Smooth muscle cell (in vitro differentiated cells): ENCODE measurements at regions not wholly inside any gene's neighbourhood (a gene's known extent, or its start where the extent isn't known, plus 50 kb on each side); places are given as distances from the start of the nearest gene placed in this dataset.

ENCODE experiments used
- DNase-seq: peaks from one replicate; lab custom pipeline; 2025; ENCODE audit not compliant: unreplicated experiment; lab: John Stamatoyannopoulos, UW
- H2AFZ ChIP-seq: fragments of 200-600 bp; sonication (generic); 2 replicates; pipeline ENCODE4 v1.6.0; 2016; ENCODE audit warnings: antibody characterized with exemption, low read depth, mild to moderate bottlenecking
- H3F3A ChIP-seq: fragments of 200-600 bp; sonication (generic); 2 replicates; pipeline ENCODE4 v1.6.0; 2017; ENCODE audit warnings: antibody characterized with exemption, low read depth
- H3K27ac ChIP-seq: fragments of 200-600 bp; sonication (generic); 2 replicates; pipeline ENCODE4 v1.5.1; 2016; ENCODE audit warnings: low read depth, mild to moderate bottlenecking
- H3K27me3 ChIP-seq: fragments of 200-600 bp; sonication (generic); 2 replicates; pipeline ENCODE4 v1.6.1; 2016; ENCODE audit warnings: low read depth, mild to moderate bottlenecking
- H3K36me3 ChIP-seq: fragments of 200-600 bp; sonication (generic); 2 replicates; pipeline ENCODE4 v1.5.1; 2016; ENCODE audit warnings: low read depth
- H3K4me1 ChIP-seq: fragments of 200-600 bp; sonication (generic); 2 replicates; pipeline ENCODE4 v1.5.1; 2016; ENCODE audit warnings: low read depth
- H3K4me2 ChIP-seq: fragments of 200-600 bp; sonication (generic); 2 replicates; pipeline ENCODE4 v1.6.0; 2016; ENCODE audit warnings: mild to moderate bottlenecking
- H3K4me3 ChIP-seq: fragments of 200-600 bp; sonication (generic); 2 replicates; pipeline ENCODE4 v1.5.1; 2016; ENCODE audit warnings: mild to moderate bottlenecking
- H3K79me2 ChIP-seq: fragments of 200-600 bp; sonication (generic); 2 replicates; pipeline ENCODE4 v1.6.0; 2016; ENCODE audit warnings: low read depth, mild to moderate bottlenecking
- H3K9ac ChIP-seq: fragments of 200-600 bp; sonication (generic); 2 replicates; pipeline ENCODE4 v1.6.0; 2016; ENCODE audit warnings: low read depth
- H3K9me3 ChIP-seq: fragments of 200-600 bp; sonication (generic); replicated peaks from 2 replicates; pipeline ENCODE4 v1.5.1; 2016; ENCODE audit warnings: low read depth
- H4K20me1 ChIP-seq: fragments of 200-600 bp; sonication (generic); 2 replicates; pipeline ENCODE4 v1.6.0; 2016; ENCODE audit warnings: low read depth
- WGBS: methylation state at CpG from one replicate; pipeline ENCODE4 v1.1.7; 2016; ENCODE audit warnings: low lambda C conversion rate; 5-methylcytosine and 5-hydroxymethylcytosine counted together
- TF ChIP-seq, protein P1 (sequence below): fragments of 200-600 bp; sonication (generic); IDR thresholded peaks from 2 replicates; pipeline ENCODE4 v1.5.1; 2017; ENCODE audit warnings: borderline replicate concordance, mild to moderate bottlenecking, antibody characterized with exemption; ENCODE audit not compliant: insufficient read depth, poor library complexity, severe bottlenecking

DNA sequence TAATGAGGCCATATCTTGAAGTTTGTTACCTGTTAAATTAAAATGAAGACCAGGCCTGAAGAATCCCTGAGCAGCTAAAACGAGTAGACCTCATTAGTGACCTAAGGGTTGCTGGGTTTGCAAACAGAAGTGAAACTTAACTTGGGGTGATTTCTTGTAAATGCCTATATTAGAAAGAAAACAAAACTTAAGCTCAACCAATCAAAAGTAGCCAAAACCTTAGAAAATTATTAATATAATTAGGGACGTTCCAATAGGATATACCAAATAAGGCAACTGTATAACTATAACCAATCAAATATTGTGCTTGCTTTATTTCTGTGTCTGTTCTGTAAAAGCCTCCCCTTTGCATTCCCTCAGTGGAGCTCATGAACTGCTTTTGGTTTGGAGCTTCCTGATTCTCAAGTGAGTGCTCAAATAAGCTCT lies 137.9 kb upstream of the VRK2 start:
- H3K4me2 ChIP-seq = no peak overlapping the region
- H3K4me3 ChIP-seq = no peak overlapping the region
- no peak for DNase-seq
- no peaks in the 10 kb centered on the region for H3K4me1 ChIP-seq
- no peak overlapping the region for H3K9ac ChIP-seq
- no peaks in the 10 kb centered on the region for H3K9me3 ChIP-seq
- H4K20me1 ChIP-seq = no peaks in the 10 kb centered on the region
- 96% methylated on average over 2 of the region's 2 CpGs for WGBS
- TF ChIP-seq, protein P1, sequence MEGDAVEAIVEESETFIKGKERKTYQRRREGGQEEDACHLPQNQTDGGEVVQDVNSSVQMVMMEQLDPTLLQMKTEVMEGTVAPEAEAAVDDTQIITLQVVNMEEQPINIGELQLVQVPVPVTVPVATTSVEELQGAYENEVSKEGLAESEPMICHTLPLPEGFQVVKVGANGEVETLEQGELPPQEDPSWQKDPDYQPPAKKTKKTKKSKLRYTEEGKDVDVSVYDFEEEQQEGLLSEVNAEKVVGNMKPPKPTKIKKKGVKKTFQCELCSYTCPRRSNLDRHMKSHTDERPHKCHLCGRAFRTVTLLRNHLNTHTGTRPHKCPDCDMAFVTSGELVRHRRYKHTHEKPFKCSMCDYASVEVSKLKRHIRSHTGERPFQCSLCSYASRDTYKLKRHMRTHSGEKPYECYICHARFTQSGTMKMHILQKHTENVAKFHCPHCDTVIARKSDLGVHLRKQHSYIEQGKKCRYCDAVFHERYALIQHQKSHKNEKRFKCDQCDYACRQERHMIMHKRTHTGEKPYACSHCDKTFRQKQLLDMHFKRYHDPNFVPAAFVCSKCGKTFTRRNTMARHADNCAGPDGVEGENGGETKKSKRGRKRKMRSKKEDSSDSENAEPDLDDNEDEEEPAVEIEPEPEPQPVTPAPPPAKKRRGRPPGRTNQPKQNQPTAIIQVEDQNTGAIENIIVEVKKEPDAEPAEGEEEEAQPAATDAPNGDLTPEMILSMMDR = no peak
- H3K36me3 ChIP-seq = no peaks in the 10 kb centered on the region
- H3K27me3 ChIP-seq = no peaks in the 10 kb centered on the region
- H3F3A ChIP-seq = no peaks in the 10 kb centered on the region
- no peaks in the 10 kb centered on the region for H3K79me2 ChIP-seq
- no peak overlapping the region for H3K27ac ChIP-seq
- no peak overlapping the region for H2AFZ ChIP-seq

DNA sequence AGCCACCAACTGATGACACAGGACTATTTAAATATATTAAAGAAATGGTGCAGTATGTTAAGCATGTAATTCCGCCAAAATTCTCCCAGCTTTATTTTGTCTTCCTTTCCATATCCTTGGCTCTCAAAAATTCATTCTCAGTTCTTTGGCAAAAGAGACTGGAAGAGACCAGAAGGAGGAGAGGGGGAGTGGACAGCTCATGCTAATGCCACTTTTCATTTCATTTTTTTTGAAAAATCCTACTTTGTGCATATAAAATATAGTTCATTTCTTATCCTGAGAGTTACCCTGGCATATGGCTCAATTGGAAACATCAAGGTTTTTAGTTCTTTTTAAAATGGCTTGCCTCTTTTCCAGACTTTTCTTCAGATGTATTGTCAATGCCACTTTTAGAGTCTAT lies 128.5 kb upstream of the VRK2 start:
- no peak overlapping the region for H3K4me2 ChIP-seq
- no peak overlapping the region for H3K4me3 ChIP-seq
- no peaks in the 10 kb centered on the region for H3K9me3 ChIP-seq
- H3K27ac ChIP-seq = no peak overlapping the region
- H2AFZ ChIP-seq = no peak overlapping the region
- no peaks in the 10 kb centered on the region for H3K79me2 ChIP-seq
- no peaks in the 10 kb centered on the region for H3K36me3 ChIP-seq
- TF ChIP-seq, protein P1 = no peak
- no peak for DNase-seq
- no peaks in the 10 kb centered on the region for H4K20me1 ChIP-seq
- no peak overlapping the region for H3K9ac ChIP-seq
- no peaks in the 10 kb centered on the region for H3F3A ChIP-seq
- no peaks in the 10 kb centered on the region for H3K27me3 ChIP-seq
- H3K4me1 ChIP-seq = no peaks in the 10 kb centered on the region
- WGBS = 95% methylated on average over 1 of the region's 1 CpG

DNA sequence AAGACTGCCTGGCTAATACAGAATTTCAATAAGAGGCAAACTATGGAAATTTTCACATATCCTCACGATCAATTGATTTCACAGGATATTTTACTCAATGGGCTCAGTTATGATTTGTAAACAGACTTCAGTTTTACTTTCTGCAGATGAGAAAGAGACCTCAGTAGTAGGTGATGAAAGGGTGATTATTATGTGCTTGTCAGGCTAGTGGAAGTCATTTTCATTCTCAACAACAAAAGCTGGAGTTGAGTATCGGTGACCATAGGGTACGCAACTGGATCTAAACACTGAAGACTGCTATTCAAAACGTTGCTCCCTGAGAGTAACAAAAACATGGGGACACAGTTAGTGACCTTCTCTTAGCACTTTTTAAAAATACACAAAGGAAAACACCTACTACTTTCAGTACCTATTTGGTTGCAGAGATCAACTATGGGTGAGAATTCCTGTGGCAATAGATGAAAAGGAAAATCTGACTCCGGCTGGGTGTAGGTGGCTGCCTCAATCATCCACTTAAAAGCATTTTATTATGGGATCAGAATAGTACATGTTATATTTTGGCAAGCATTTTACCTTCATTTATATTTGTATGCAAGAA lies 126.2 kb upstream of the VRK2 start:
- Histone ChIP-seq H3K27me3 (no peaks in the 10 kb centered on the region), H3K36me3 (no peaks in the 10 kb centered on the region), H3K4me3 (no peak overlapping the region), H3K79me2 (no peaks in the 10 kb centered on the region), H3K9me3 (no peaks in the 10 kb centered on the region), H3K4me2 (no peak overlapping the region), H2AFZ (no peak overlapping the region), H3K27ac (no peak overlapping the region), H3K9ac (no peak overlapping the region), H3K4me1 (no peaks in the 10 kb centered on the region), H4K20me1 (no peaks in the 10 kb centered on the region), H3F3A (no peaks in the 10 kb centered on the region)
- TF ChIP-seq, protein P1 = no peak
- no peak for DNase-seq
- WGBS = 93% methylated on average over 5 of the region's 5 CpGs

DNA sequence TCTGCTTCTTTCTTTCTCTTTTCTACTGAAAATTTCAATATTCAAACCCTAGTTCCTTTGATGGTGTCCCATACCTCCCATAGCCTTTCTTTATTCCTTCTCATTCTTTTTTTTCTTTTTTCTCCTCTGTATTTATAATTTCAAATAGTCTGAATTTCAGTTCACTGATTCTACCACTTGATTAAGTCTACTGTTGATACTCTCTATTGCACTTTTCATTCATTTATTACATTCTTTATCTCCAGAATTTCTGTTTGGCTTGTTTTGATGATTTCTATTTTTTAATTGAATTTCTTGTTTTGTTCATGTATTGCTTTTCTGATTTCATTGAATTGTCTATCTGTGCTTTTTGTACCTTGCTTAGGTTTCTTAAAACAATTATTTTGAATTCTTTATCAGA lies 111.9 kb upstream of the VRK2 start:
- H3K36me3 ChIP-seq = no peaks in the 10 kb centered on the region
- no peak overlapping the region for H2AFZ ChIP-seq
- TF ChIP-seq, protein P1 = no peak
- no peak overlapping the region for H3K4me3 ChIP-seq
- no peak overlapping the region for H3K4me2 ChIP-seq
- H3K79me2 ChIP-seq = no peaks in the 10 kb centered on the region
- DNase-seq = no peak
- no peaks in the 10 kb centered on the region for H3F3A ChIP-seq
- no peak overlapping the region for H3K9ac ChIP-seq
- no peaks in the 10 kb centered on the region for H3K4me1 ChIP-seq
- H3K9me3 ChIP-seq = peaks cover 14% of the 10 kb centered on the region
- no peaks in the 10 kb centered on the region for H3K27me3 ChIP-seq
- no peak overlapping the region for H3K27ac ChIP-seq
- H4K20me1 ChIP-seq = no peaks in the 10 kb centered on the region
